AG04450 (cell line): ENCODE measurements at regions not wholly inside any gene's neighbourhood (a gene's known extent, or its start where the extent isn't known, plus 50 kb on each side); places are given as distances from the start of the nearest gene placed in this dataset.

Experiments
- CTCF ChIA-PET: fragments of 300-600, 350-600 bp; formaldehyde crosslinking; extraction: SDS; loops from one replicate; lab custom pipeline; 2022; ENCODE audit warnings: antibody characterized with exemption, inconsistent platforms; lab: Charles Lee
- POLR2A ChIA-PET: fragments of 350-600 bp; formaldehyde crosslinking; extraction: SDS; loops from one replicate; lab custom pipeline; 2021; ENCODE audit warnings: antibody characterized with exemption, inconsistent platforms; lab: Yijun Ruan, JAX
- DNase-seq: peaks from one replicate; pipeline ENCODE4 v3.0.0-alpha.2; 2011; ENCODE audit warnings: low read depth, low spot score
- H3K27ac ChIP-seq: one replicate; pipeline ENCODE4 v1.5.1; 2012; ENCODE audit warnings: low read depth, low read length, control low read depth
- H3K27me3 ChIP-seq: one replicate; pipeline ENCODE4 v1.6.0; 2012; ENCODE audit warnings: low read length; ENCODE audit not compliant: control insufficient read depth, insufficient read depth
- H3K4me3 ChIP-seq: 2 replicates; pipeline ENCODE4 v1.5.1; 2011; ENCODE audit warnings: mild to moderate bottlenecking, low read depth, low read length, control low read depth
- H3K9me3 ChIP-seq: 2 replicates; pipeline ENCODE4 v1.5.1; 2012; ENCODE audit warnings: low read length; ENCODE audit not compliant: control insufficient read depth, insufficient read depth
- TF ChIP-seq, protein P1 (sequence below): IDR thresholded peaks from 2 replicates; pipeline ENCODE4 v1.5.1; 2011; ENCODE audit warnings: low read depth, low read length, control low read depth, inconsistent platforms

DNA sequence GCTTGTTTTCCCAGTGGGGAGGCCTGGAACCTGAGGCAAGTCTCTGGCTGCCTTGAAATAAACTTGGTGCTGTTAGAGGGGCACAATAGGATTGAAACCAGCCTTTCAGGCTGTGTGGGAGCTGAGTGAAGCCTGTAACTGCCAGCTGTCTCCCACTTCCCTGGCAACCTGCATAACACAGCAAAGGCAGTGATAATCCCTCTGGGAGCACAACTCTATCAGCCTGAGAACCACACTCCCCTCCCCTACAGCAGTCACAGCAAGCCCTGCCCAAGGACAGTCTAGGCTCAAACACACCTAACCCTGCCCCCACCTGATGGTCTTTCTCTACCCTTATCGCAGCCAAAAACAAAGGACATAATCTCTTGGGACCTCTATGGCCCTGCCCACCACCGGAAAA is 683.8 kb upstream of the ATXN8OS start:
- TF ChIP-seq, protein P1, sequence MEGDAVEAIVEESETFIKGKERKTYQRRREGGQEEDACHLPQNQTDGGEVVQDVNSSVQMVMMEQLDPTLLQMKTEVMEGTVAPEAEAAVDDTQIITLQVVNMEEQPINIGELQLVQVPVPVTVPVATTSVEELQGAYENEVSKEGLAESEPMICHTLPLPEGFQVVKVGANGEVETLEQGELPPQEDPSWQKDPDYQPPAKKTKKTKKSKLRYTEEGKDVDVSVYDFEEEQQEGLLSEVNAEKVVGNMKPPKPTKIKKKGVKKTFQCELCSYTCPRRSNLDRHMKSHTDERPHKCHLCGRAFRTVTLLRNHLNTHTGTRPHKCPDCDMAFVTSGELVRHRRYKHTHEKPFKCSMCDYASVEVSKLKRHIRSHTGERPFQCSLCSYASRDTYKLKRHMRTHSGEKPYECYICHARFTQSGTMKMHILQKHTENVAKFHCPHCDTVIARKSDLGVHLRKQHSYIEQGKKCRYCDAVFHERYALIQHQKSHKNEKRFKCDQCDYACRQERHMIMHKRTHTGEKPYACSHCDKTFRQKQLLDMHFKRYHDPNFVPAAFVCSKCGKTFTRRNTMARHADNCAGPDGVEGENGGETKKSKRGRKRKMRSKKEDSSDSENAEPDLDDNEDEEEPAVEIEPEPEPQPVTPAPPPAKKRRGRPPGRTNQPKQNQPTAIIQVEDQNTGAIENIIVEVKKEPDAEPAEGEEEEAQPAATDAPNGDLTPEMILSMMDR, result no peak
- Histone ChIP-seq H3K27ac (no peak overlapping the region), H3K9me3 (peaks cover 31% of the 10 kb centered on the region), H3K4me3 (no peak overlapping the region), H3K27me3 (no peaks in the 10 kb centered on the region)
- CTCF ChIA-PET, result no interaction called here
- POLR2A ChIA-PET, result no interaction called here
- DNase-seq, result no peak

DNA sequence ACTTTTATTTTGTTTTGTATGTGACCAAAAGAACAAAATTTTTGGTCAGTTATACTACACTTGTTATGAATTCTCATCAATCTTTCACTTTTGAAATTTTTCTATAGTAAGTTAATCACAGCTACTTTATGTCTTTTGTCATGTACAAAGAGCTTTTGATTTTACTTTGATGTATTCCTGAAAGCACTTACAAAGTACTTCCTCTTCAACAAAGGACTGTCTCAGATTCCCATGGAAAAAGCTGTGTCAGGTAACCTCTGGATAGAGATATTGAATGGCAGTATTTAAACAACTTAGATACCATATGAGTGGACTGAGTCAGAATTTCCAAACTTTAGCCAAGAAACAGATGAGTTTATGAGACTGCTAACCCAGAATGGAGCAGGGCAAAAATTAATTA is 689.3 kb upstream of the ATXN8OS start:
- Histone ChIP-seq H3K9me3 (peaks cover 19% of the 10 kb centered on the region), H3K27me3 (no peaks in the 10 kb centered on the region), H3K27ac (no peak overlapping the region), H3K4me3 (no peak overlapping the region)
- TF ChIP-seq, protein P1, result no peak
- ChIA-PET CTCF (no interaction called here), POLR2A (no interaction called here)
- DNase-seq, result no peak

DNA sequence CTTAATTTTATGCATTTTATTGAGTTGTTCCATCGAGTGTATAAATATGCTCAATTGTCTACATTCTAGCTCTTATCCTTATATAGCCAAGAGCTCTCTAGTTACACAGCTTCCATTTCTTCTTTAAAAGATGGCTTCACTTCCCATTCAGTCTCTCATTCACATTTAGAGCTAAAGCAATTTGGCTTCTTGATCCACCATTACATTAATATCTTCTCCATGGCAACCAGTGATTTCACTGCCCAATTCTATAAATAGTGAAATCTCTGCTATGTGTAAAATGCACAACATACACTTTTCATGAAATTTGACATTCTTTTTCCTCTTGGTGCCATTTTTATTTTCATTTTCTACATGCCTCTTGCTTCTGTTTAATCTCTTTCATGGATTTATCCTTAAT is 696.9 kb upstream of the ATXN8OS start:
- Histone ChIP-seq H3K9me3 (peaks cover 16% of the 10 kb centered on the region; the same call in 1 of the 2 replicates), H3K27me3 (no peaks in the 10 kb centered on the region), H3K4me3 (no peak overlapping the region), H3K27ac (no peak overlapping the region)
- TF ChIP-seq, protein P1, result no peak
- POLR2A ChIA-PET, result no interaction called here
- CTCF ChIA-PET, result no interaction called here
- no peak for DNase-seq

DNA sequence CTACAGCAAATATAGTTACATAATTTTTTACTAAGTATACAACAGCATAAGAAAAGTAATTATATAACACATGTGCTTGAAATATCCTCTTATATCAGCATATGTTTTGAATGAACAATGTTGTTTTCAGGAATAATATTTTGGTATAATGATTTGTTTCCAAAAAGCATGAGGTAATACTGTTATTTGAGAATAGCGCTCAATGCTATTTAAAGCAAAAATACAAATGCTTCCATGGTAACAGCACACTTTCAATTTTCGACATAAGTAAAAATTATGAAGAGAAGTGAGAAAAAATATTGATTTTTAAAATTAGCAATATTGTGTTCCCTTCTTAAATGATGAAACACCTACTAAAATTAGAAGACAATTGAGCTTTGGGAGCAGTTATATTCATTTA is 715.9 kb upstream of the ATXN8OS start:
- no peak for DNase-seq
- Histone ChIP-seq H3K4me3 (no peak overlapping the region), H3K27me3 (no peaks in the 10 kb centered on the region), H3K9me3 (peaks cover 8% of the 10 kb centered on the region), H3K27ac (no peak overlapping the region)
- ChIA-PET CTCF (no interaction called here), POLR2A (no interaction called here)
- TF ChIP-seq, protein P1, result no peak

DNA sequence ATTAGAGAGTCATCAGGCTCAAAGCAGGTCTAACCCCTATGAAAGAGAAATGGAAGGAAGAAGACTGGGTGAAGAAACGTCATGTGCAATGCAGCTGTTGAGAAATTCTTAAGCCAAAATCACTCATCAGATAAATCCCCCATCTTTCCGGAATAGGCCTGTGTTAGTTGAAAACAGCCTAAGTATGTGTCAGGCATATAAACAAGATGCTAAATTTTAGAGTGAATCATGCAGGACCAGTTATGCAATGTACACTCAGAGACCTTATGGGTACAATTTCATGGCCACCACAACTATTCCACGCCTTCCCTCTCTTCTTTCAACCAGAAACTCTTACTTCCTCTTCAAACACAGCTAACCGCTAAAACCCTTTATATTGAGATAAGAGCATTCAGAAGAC is 717.7 kb upstream of the ATXN8OS start:
- POLR2A ChIA-PET, result no interaction called here
- DNase-seq, result no peak
- CTCF ChIA-PET, result no interaction called here

More for the DNA sequence above, 717.7 kb upstream of the ATXN8OS start:
- Histone ChIP-seq H3K9me3 (peaks cover 12% of the 10 kb centered on the region), H3K4me3 (no peak overlapping the region), H3K27me3 (no peaks in the 10 kb centered on the region), H3K27ac (no peak overlapping the region)
- TF ChIP-seq, protein P1, result no peak
